HEK293T (cell line): ENCODE measurements at regions not wholly inside any gene's neighbourhood (a gene's known extent, or its start where the extent isn't known, plus 50 kb on each side); places are given as distances from the start of the nearest gene placed in this dataset.

Source experiments
- CTCF ChIA-PET: fragments of 350-600 bp; formaldehyde crosslinking; extraction: SDS; loops from one replicate; lab custom pipeline; 2021; ENCODE audit warnings: antibody characterized with exemption, inconsistent platforms; lab: Yijun Ruan, JAX
- POLR2A ChIA-PET: fragments of 350-600 bp; formaldehyde crosslinking; extraction: SDS; loops from one replicate; lab custom pipeline; 2020; ENCODE audit warnings: antibody characterized with exemption, inconsistent platforms; lab: Yijun Ruan, JAX
- DNase-seq: peaks from one replicate; pipeline ENCODE4 v3.0.0; 2012; ENCODE audit warnings: mixed read lengths; ENCODE audit errors: extremely low spot score
- ARNT ChIP-seq: fragments of 450-650 bp; IDR thresholded peaks from 2 replicates; pipeline ENCODE4 v1.6.1; 2017; ENCODE audit warnings: mild to moderate bottlenecking
- BHLHE40 ChIP-seq: fragments of 450-650 bp; IDR thresholded peaks from 2 replicates; pipeline ENCODE4 v1.6.1; 2016; ENCODE audit warnings: mild to moderate bottlenecking, moderate library complexity, borderline replicate concordance
- CTBP1 ChIP-seq: fragments of 450-650 bp; IDR thresholded peaks from 2 replicates; pipeline ENCODE4 v1.6.1; 2016; ENCODE audit warnings: borderline replicate concordance
- ELF4 ChIP-seq: fragments of 450-650 bp; IDR thresholded peaks from 2 replicates; pipeline ENCODE4 v1.6.1; 2017; ENCODE audit warnings: antibody characterized with exemption
- FOXA1 ChIP-seq: fragments of 450-650 bp; IDR thresholded peaks from 2 replicates; pipeline ENCODE4 v1.6.1; 2016; ENCODE audit warnings: mild to moderate bottlenecking
- FOXK2 ChIP-seq: fragments of 450-650 bp; IDR thresholded peaks from 2 replicates; pipeline ENCODE4 v1.6.1; 2016; ENCODE audit warnings: mild to moderate bottlenecking
- FOXM1 ChIP-seq: fragments of 450-650 bp; IDR thresholded peaks from 2 replicates; pipeline ENCODE4 v1.6.1; 2017; ENCODE audit warnings: mild to moderate bottlenecking, borderline replicate concordance
- HDGF ChIP-seq: fragments of 450-650 bp; IDR thresholded peaks from 2 replicates; pipeline ENCODE4 v1.6.1; 2017; ENCODE audit warnings: antibody characterized with exemption, borderline replicate concordance
- L3MBTL2 ChIP-seq: fragments of 450-650 bp; conservative IDR thresholded peaks from 2 replicates; pipeline ENCODE4 v1.6.1; 2016; ENCODE audit warnings: mild to moderate bottlenecking
- LEF1 ChIP-seq: fragments of 450-650 bp; IDR thresholded peaks from 2 replicates; pipeline ENCODE4 v1.6.1; 2017; ENCODE audit warnings: mild to moderate bottlenecking, borderline replicate concordance
- NFRKB ChIP-seq: fragments of 450-650 bp; IDR thresholded peaks from 2 replicates; pipeline ENCODE4 v1.6.1; 2016; ENCODE audit warnings: mild to moderate bottlenecking, moderate library complexity
- SP1 ChIP-seq: fragments of 450-650 bp; IDR thresholded peaks from 2 replicates; pipeline ENCODE4 v1.6.1; 2017
- SUZ12 ChIP-seq: fragments of 450-650 bp; IDR thresholded peaks from 2 replicates; pipeline ENCODE4 v1.6.1; 2016; ENCODE audit warnings: mild to moderate bottlenecking
- TARDBP ChIP-seq: fragments of 450-650 bp; IDR thresholded peaks from 2 replicates; pipeline ENCODE4 v1.6.1; 2016
- ZNF384 ChIP-seq: fragments of 450-650 bp; IDR thresholded peaks from 2 replicates; pipeline ENCODE4 v1.6.1; 2016
- TF ChIP-seq, protein P1 (sequence below): fragments of 450-650 bp; IDR thresholded peaks from 2 replicates; pipeline ENCODE4 v1.6.1; 2016

DNA sequence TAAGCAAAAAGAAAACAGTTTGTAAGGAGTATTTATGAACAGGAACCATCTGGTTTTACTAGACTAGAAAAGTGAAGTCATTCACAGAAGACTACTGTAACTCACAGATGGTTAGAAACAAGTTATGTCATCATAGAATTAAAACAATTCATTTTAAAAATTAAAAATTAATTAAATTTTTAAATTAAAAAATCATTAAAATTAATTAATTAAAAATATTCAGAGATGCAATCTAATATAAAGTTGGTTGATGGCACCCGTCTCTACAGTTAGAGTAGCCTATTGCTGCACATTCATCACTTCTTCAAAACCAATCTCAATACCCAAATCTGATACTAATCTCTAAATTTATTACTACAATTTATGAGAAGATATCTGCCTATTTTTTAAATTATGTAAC is 454.8 kb upstream of the NUPR2 start:
- DNase-seq, result no peak
- CTCF ChIA-PET, result no interaction called here
- POLR2A ChIA-PET, result no interaction called here
- TF ChIP-seq TARDBP (no peak), ARNT (no peak), ELF4 (no peak), LEF1 (no peak), NFRKB (no peak), FOXA1 (no peak), CTBP1 (no peak), HDGF (no peak), L3MBTL2 (no peak), FOXK2 (no peak), FOXM1 (no peak), ZNF384 (no peak), SUZ12 (no peak)
- TF ChIP-seq, protein P1, sequence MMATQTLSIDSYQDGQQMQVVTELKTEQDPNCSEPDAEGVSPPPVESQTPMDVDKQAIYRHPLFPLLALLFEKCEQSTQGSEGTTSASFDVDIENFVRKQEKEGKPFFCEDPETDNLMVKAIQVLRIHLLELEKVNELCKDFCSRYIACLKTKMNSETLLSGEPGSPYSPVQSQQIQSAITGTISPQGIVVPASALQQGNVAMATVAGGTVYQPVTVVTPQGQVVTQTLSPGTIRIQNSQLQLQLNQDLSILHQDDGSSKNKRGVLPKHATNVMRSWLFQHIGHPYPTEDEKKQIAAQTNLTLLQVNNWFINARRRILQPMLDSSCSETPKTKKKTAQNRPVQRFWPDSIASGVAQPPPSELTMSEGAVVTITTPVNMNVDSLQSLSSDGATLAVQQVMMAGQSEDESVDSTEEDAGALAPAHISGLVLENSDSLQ, result no peak

DNA sequence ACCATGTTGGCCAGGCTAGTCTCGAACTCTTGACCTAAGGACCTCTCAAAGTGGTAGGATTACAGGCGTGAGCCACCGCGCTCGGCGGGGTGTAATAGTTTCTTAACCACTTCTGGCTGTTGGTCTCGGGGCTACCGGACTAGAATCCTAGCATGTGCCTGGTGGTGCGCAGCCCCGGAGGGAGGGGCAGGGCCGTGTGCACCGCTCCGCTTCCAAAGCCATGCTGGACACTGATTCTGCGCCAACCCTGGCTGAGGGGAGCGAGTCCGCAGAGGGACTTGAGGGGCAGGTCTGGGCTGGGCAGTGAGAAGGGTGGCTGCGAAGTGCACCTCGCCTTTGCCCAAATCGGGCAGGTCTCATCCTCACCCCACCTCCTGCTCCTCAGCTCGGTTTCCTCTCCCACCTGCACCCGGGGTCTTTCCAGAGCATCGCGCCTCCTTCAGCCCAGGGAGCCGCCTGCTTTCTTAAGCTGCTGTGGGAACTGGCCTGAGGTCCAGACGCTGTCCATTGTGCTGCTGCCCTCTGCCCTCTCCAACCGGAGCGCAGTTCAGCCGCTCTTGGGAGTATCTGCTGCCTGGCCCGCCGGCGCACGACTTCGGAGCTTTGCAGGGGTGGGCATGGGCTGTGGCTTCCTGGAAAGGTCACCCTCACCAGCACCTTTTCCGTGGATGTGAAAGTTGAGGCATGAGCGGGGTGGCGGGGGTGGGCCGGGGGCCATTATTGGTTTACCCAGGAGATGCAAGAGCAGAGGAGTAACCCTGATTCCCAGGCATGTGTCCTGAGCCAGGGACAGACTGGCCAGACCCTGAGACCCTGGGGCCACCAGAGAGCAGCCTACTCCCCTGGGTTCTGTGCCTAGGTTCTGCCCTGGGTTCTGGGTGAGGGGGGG is 422.6 kb upstream of the NUPR2 start:
- ChIA-PET CTCF (no interaction called here), POLR2A (no interaction called here)
- TF ChIP-seq FOXK2 (no peak), HDGF (no peak), ARNT (no peak), SP1 (no peak), CTBP1 (no peak), FOXA1 (no peak), ELF4 (no peak), NFRKB (no peak), FOXM1 (no peak), SUZ12 (no peak), LEF1 (no peak), TARDBP (no peak), ZNF384 (no peak), L3MBTL2 (no peak), BHLHE40 (no peak)
- TF ChIP-seq, protein P1, result no peak
- no peak for DNase-seq

DNA sequence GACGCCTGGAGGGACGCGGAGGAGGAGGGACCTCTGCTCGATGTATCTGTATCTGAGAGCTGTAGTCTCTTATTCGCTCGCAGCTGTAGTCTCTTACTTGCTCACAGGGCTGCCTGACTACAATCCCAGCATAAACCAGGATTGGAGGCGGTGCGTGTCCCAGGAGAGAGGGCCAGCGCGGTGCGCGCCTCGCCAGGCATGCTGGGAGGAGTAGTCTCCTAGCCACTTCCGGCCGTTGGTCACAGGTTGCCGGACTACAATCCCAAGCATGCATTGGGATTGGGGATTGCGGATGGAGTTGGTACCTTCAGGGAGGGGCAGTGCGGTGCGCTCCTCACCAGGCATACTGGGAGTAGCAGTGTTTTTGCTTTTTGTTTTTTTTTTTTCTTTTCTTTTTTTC is 421.7 kb upstream of the NUPR2 start:
- ChIA-PET POLR2A (no interaction called here), CTCF (no interaction called here)
- no peak for DNase-seq
- TF ChIP-seq FOXK2, result no peak
- TF ChIP-seq SP1, result no peak
- no peak for TF ChIP-seq ZNF384
- TF ChIP-seq ARNT, result no peak
- TF ChIP-seq HDGF, result no peak
- no peak for TF ChIP-seq LEF1
- no peak for TF ChIP-seq L3MBTL2
- TF ChIP-seq TARDBP, result no peak
- no peak for TF ChIP-seq ELF4
- TF ChIP-seq BHLHE40, result no peak
- no peak for TF ChIP-seq FOXA1
- TF ChIP-seq FOXM1, result no peak
- TF ChIP-seq NFRKB, result no peak

DNA sequence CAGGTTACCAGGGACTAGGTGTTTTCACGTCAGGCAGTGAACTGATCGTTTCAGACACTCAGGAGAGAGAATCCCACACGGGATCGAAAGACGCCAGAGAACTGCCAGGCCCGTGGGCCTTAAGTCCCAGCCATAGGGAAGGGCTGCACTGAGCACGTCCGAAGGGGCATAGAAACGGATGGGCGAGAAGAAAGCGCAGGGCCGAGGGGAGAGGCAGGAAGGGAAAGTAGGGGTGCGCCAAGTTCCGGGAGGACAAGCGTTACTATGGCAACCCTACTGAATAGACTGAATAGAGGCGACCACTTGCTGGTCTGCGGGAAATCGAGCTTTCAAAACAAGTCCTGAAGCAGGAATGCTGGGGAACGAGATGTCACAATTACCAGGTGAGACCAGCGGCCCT is 421.3 kb upstream of the NUPR2 start:
- no peak for TF ChIP-seq TARDBP
- ChIA-PET CTCF (no interaction called here), POLR2A (no interaction called here)
- no peak for DNase-seq

DNA sequence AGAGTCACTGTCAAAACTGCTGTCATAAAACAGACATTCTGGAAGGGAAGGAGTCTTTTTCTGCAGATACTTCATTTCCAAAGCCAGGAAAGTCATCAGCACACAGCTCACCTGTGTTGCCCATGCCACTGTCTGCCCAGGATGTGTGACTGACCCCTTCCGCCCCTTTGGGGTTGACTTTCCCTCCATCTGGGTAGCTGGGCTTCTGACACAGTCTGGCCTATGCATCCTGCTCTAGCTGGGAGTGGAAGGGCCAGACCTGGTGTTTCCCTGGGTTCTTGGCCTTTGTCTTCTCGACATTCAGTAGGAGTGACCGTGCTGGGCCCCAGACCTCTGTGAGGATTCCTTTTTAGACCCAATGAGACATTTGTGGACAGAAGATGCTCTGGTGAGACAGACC is 378.9 kb upstream of the NUPR2 start:
- TF ChIP-seq L3MBTL2 (no peak), ARNT (no peak), NFRKB (no peak), CTBP1 (no peak), FOXK2 (no peak), BHLHE40 (no peak), TARDBP (no peak), SUZ12 (no peak), HDGF (no peak), ELF4 (no peak)
- TF ChIP-seq, protein P1, result no peak
- ChIA-PET CTCF (no interaction called here), POLR2A (no interaction called here)
- DNase-seq, result no peak
